Mammary epithelial cell (primary cell): ENCODE measurements at regions not wholly inside any gene's neighbourhood (a gene's known extent, or its start where the extent isn't known, plus 50 kb on each side); places are given as distances from the start of the nearest gene placed in this dataset.

Experiments used
- EZH2 ChIP-seq: IDR thresholded peaks from 2 replicates; pipeline ENCODE4 v1.6.1; 2012; ENCODE audit warnings: low read length, inconsistent platforms, borderline replicate concordance
- TF ChIP-seq, protein P1 (sequence below), 2 donors: IDR thresholded peaks in 1 of 2; conservative IDR thresholded peaks in 1 of 2; 2 replicates each; pipeline ENCODE4 v1.5.1; 2011 to 2012; ENCODE audit warnings: inconsistent platforms in 2 of 2, low read length in 2 of 2, mild to moderate bottlenecking in 2 of 2, control low read depth in 1 of 2, low read depth in 1 of 2; ENCODE audit not compliant: insufficient read depth in 1 of 2; ENCODE audit errors: extremely low read depth in 1 of 2

DNA sequence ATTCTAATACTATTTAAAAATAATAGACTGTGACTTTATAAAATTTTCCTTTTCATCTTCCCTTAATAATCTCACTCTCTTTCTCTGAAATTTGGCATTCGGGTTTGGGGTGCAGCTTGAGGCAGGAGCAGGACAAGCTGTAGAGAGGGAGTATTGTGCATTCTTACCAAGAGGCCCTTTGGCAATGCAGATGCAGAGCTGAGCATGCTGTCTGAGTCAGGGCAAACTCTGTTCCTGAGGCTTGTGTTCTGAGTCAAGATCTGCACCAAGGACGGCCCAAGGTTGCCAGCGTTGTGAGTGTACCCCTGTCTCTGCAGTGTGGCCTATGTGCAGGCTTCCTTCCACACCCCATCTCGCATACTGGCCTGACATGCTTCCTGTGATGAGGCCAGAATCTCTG, 343.8 kb upstream of the FRG2C start:
- TF ChIP-seq, protein P1, sequence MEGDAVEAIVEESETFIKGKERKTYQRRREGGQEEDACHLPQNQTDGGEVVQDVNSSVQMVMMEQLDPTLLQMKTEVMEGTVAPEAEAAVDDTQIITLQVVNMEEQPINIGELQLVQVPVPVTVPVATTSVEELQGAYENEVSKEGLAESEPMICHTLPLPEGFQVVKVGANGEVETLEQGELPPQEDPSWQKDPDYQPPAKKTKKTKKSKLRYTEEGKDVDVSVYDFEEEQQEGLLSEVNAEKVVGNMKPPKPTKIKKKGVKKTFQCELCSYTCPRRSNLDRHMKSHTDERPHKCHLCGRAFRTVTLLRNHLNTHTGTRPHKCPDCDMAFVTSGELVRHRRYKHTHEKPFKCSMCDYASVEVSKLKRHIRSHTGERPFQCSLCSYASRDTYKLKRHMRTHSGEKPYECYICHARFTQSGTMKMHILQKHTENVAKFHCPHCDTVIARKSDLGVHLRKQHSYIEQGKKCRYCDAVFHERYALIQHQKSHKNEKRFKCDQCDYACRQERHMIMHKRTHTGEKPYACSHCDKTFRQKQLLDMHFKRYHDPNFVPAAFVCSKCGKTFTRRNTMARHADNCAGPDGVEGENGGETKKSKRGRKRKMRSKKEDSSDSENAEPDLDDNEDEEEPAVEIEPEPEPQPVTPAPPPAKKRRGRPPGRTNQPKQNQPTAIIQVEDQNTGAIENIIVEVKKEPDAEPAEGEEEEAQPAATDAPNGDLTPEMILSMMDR (conservative IDR thresholded peaks at IDR 0.05 in 1 of 2, IDR thresholded peaks at IDR 0.05 in 1 of 2; ENCODE audit: extremely low read depth in 1 of 2, insufficient read depth in 1 of 2, low read depth in 1 of 2, low read length in 2 of 2) = no peak
- no peak for TF ChIP-seq EZH2
